Heart right ventricle (tissue), 16 donors: ENCODE measurements at regions not wholly inside any gene's neighbourhood (a gene's known extent, or its start where the extent isn't known, plus 50 kb on each side); places are given as distances from the start of the nearest gene placed in this dataset.

ENCODE experiments used
- ATAC-seq, 8 donors: fragments of 200-7000 bp; cut with Tn5 transposase; one replicate each; pipeline ENCODE4 v1.9.1; 2020; ENCODE audit warnings: mild to moderate bottlenecking in 8 of 8, moderate library complexity in 8 of 8, moderate number of reproducible peaks in 1 of 8
- DNase-seq, 2 donors: peaks; one replicate each; pipeline ENCODE4 v3.0.0-alpha.2; 2020
- H3K27ac ChIP-seq, 10 donors: fragments of 200-600 bp; sonication (generic) in 2 of 10; one replicate each; pipeline versions ENCODE4 v1.5.0 to v1.8.0; 2020 to 2022; ENCODE audit warnings: mild to moderate bottlenecking in 3 of 10
- H3K27me3 ChIP-seq, 7 donors: fragments of 200-600 bp; one replicate each; pipeline ENCODE4 v1.8.0; 2021 to 2022; ENCODE audit warnings: mild to moderate bottlenecking in 2 of 7
- H3K36me3 ChIP-seq, 9 donors: fragments of 200-600 bp; sonication (generic) in 1 of 9; one replicate each; pipeline versions ENCODE4 v1.5.0 to v1.8.0; 2020 to 2022; ENCODE audit warnings: mild to moderate bottlenecking in 2 of 9
- H3K4me1 ChIP-seq, 9 donors: fragments of 200-600 bp; sonication (generic) in 1 of 9; one replicate each; pipeline versions ENCODE4 v1.5.0 to v1.8.0; 2020 to 2022; ENCODE audit warnings: mild to moderate bottlenecking in 4 of 9
- H3K4me3 ChIP-seq, 10 donors: fragments of 200-600 bp; sonication (generic) in 2 of 10; one replicate each; pipeline versions ENCODE4 v1.5.0 to v1.8.0; 2020 to 2022; ENCODE audit warnings: mild to moderate bottlenecking in 7 of 10, moderate library complexity in 2 of 10
- H3K9me3 ChIP-seq, 11 donors: fragments of 200-600 bp in 10 of 11; sonication (generic) in 2 of 11; one replicate each; pipeline versions ENCODE4 v1.5.0 to v1.8.0; 2013 to 2022; ENCODE audit warnings: mild to moderate bottlenecking in 2 of 11, control low read depth in 1 of 11, moderate library complexity in 1 of 11
- CTCF ChIP-seq, 9 donors: fragments of 200-600 bp; sonication (generic) in 2 of 9; IDR thresholded peaks; one replicate each; pipeline versions ENCODE4 v1.5.0 to v1.8.0; 2021 to 2022; ENCODE audit warnings: antibody characterized with exemption in 9 of 9, mild to moderate bottlenecking in 5 of 9, moderate library complexity in 1 of 9
- WGBS, 2 donors: extraction: QIAGEN DNeasy Blood & Tissue Kit; methylation state at CpG; one replicate each; pipeline ENCODE4 v1.1.7; 2013; ENCODE audit warnings: inconsistent platforms in 1 of 2; 5-methylcytosine and 5-hydroxymethylcytosine counted together
- intact Hi-C, 10 donors: fragments of 100-400 bp; cut with DNase I; formaldehyde crosslinking; loops; one replicate each; pipeline versions ENCODE4 v1.11.1 to v1.14.2; 2022
- donor health status: Arrhythmogenic right ventricular cardiomyopathy.
- donor health status: ischemic (EF 13 %, LVEDD 7.1; RV severe dilation, severe dysfunction).
- donor health status: healthy with polysubstance abuse.
- donor health status: DM: no; HTN: yes; CAD: no.
- donor health status: DM: no; HTN: no; CAD: no.
- donor health status: ischemic (EF 25% LVEDD 6.9; RV normal size, moderate dysfunction).
- donor health status: ischemic (EF 25% LVEDD 5.7; RV mildly dilated, moderate dysfunction).
- donor health status: healthy.
- donor health status: DM: yes; HTN: yes; CAD: no.
- donor health status: Ischemic cardiomyopathy.
- donor health status: ischemic (EF 35%, LVEDD 5.7; RV mildly dilated, moderate dysfunction).
- donor health status: nonischemic (EF 11% LVEDD 7.7; RV severe dilation, severe dysfunction).
- donor health status: DM: yes; HTN: yes; CAD: no.
- donor health status: PGD.
- donor health status: ischemic (EF 29% LVEDD 5.4; RV normal size, mild dysfunction).
- donor health status: nonischemic (EF 23%, LVEDD 6.1; RV moderate dilation, normal function).

- Histone ChIP-seq H3K4me3 (no peak overlapping the region), H3K27ac (no peak overlapping the region), H3K27me3 (no peaks in the 10 kb centered on the region), H3K9me3 (no peaks in the 10 kb centered on the region), H3K36me3 (no peaks in the 10 kb centered on the region), H3K4me1 (no peaks in the 10 kb centered on the region)
- ATAC-seq (no peak), DNase-seq (no peak)
- 85 to 94% methylated on average over 1 of the region's 1 CpG for WGBS, 2 donors
- intact Hi-C loops, result no loop called here
- no peak for TF ChIP-seq CTCF (IDR thresholded peaks at IDR 0.05)
These were observed 136.3 kb downstream of the DIPK2A start for GRCh38 chr3:144107923-144108322.

DNA sequence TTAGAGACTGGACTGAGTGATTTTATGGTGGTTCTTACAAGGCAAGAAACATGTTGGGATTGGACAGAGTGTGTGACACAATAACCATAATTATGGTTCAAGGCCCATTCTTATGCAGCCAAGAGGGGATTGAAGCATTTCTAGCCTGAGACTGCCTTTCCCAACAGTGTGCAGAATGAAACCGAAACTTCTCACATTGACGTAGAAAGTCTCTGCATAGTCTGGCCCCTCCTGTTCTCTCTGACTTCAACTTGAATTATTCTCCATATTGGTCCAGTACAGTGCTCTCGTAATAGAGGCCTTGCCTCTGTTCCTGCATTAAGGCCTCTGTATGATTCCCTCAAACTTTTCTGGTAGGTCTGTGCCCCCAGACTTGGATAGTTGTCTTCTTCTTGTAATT, 138.3 kb downstream of the DIPK2A start:
- 89 to 90% methylated on average over 3 of the region's 3 CpGs for WGBS, 2 donors
- no peak overlapping the region for H3K4me3 ChIP-seq
- intact Hi-C loops, result no loop called here

DNA sequence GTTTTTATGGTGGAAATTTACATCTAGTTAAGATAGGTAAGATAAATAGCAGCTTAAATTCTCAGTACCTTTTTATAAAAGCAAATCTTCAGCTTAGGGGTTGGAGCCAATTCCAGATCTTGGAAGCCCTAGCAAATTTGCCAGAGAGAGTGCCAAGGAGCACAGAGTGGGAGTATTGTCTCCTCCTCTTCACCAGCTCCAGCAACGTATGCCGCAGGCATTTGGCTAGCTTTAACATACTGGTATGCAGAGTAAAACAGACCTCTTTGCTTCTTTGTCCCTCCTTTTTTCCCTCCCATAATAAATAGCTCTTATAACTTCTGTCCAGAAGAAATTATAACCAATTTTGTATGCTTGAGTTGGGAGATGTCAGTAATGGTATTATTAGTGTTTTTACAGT, 140.4 kb downstream of the DIPK2A start:
- intact Hi-C loops, result no loop called here
- TF ChIP-seq CTCF (IDR thresholded peaks at IDR 0.05), result no peak
- no peak for ATAC-seq

More for the DNA sequence above, 138.3 kb downstream of the DIPK2A start:
- H3K9me3 ChIP-seq, result no peaks in the 10 kb centered on the region
- H3K27ac ChIP-seq, result no peak overlapping the region
- no peaks in the 10 kb centered on the region for H3K27me3 ChIP-seq
- H3K36me3 ChIP-seq, result no peaks in the 10 kb centered on the region
- no peak for DNase-seq
- ATAC-seq, result peak in 4 of 8 donors; percentile 29 to 51 (median 38)
- H3K4me1 ChIP-seq, result no peaks in the 10 kb centered on the region
- no peak for TF ChIP-seq CTCF (IDR thresholded peaks at IDR 0.05)

GRCh38 chr3:144112437-144112836, 140.8 kb downstream of the DIPK2A start:
- intact Hi-C loops, result no loop called here
- 88 to 92% methylated on average over 3 of the region's 3 CpGs for WGBS, 2 donors
- ATAC-seq, result no peak

More for the DNA sequence above, 140.4 kb downstream of the DIPK2A start:
- no peak for DNase-seq
- no peaks in the 10 kb centered on the region for H3K4me1 ChIP-seq
- no peak overlapping the region for H3K27ac ChIP-seq
- H3K9me3 ChIP-seq, result no peaks in the 10 kb centered on the region
- H3K36me3 ChIP-seq, result no peaks in the 10 kb centered on the region
- 62 to 68% methylated on average over 2 of the region's 2 CpGs for WGBS, 2 donors
- H3K4me3 ChIP-seq, result no peak overlapping the region
- no peaks in the 10 kb centered on the region for H3K27me3 ChIP-seq

More at GRCh38 chr3:144112437-144112836, 140.8 kb downstream of the DIPK2A start:
- TF ChIP-seq CTCF (IDR thresholded peaks at IDR 0.05), result no peak
- DNase-seq, result no peak
- Histone ChIP-seq H3K4me3 (no peak overlapping the region), H3K36me3 (no peaks in the 10 kb centered on the region), H3K27me3 (no peaks in the 10 kb centered on the region), H3K9me3 (no peaks in the 10 kb centered on the region), H3K27ac (no peak overlapping the region), H3K4me1 (no peaks in the 10 kb centered on the region)
